ENCODE measurements at regions not wholly inside any gene's neighbourhood (a gene's known extent, or its start where the extent isn't known, plus 50 kb on each side); places are given as distances from the start of the nearest gene placed in this dataset.

DNA sequence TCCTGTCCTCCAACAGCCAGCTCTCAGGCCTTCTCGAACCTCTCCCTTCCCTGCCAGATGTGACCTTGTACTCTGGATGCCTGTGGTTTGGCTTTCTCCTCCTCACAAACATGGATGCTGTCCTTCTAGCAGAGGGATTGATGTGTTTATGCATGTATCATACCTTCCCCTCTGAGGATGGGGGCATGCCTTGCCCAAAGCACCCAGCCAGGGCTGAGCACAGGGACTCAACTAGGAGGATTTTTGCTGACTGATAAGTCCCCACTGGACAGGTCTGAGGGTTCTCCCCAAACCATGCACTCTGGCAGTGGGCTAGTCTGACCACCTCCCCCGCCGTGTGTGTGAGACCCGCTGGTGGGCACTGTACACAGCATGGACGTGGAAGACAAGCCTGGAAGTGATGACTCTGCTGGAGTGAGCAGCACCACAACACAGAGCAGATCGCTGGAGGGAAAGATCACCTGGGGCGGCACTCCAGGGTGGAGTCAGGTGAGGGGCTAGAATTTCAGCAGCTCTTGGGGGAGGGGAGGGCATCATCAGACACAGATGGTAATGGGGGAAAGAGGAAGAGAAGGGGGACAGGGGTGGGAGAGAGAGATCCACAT is 360.3 kb upstream of the ZNF507 start:
- TF ChIP-seq, protein P1, sequence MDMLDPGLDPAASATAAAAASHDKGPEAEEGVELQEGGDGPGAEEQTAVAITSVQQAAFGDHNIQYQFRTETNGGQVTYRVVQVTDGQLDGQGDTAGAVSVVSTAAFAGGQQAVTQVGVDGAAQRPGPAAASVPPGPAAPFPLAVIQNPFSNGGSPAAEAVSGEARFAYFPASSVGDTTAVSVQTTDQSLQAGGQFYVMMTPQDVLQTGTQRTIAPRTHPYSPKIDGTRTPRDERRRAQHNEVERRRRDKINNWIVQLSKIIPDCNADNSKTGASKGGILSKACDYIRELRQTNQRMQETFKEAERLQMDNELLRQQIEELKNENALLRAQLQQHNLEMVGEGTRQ (IDR thresholded peaks at IDR 0.05), result no peak
- TF ChIP-seq MAZ (IDR thresholded peaks at IDR 0.05; ENCODE audit: borderline replicate concordance, low read depth, low read length), result no peak

Data from A549 (cell line).